Common myeloid progenitor, CD34-positive (primary cell): ENCODE measurements at regions not wholly inside any gene's neighbourhood (a gene's known extent, or its start where the extent isn't known, plus 50 kb on each side); places are given as distances from the start of the nearest gene placed in this dataset.
A peak's percentile ranks its signal among the peaks of the same experiment; 100 is the strongest.

ENCODE experiments used
- CTCF ChIA-PET: fragments of 350-600 bp; sonication (Branson Sonifier 250); formaldehyde crosslinking; loops from one replicate; lab custom pipeline; 2021; ENCODE audit warnings: antibody characterized with exemption; lab: Charles Lee
- POLR2A ChIA-PET: fragments of 350-600 bp; sonication (Branson Sonifier 250); formaldehyde crosslinking; loops from one replicate; lab custom pipeline; 2021; ENCODE audit warnings: antibody characterized with exemption; lab: Charles Lee
- DNase-seq, 3 donors: peaks; one replicate each; pipeline versions ENCODE4 v3.0.0 to v3.0.0-alpha.2; 2013
- H3K27ac ChIP-seq, 2 experiments: 1 replicate in 1 of 2; 2 replicates in 1 of 2; pipeline ENCODE4 v1.7.0; 2013; ENCODE audit warnings: inconsistent platforms in 2 of 2, low read length in 2 of 2, mild to moderate bottlenecking in 2 of 2, low read depth in 1 of 2, moderate library complexity in 1 of 2; ENCODE audit not compliant: severe bottlenecking in 2 of 2, insufficient read depth in 1 of 2, poor library complexity in 1 of 2
- H3K27me3 ChIP-seq, 5 experiments: replicated peaks in 2 of 5; 1 replicate in 3 of 5; 2 replicates in 2 of 5; pipeline versions ENCODE4 v1.6.1 to v1.7.0; 2013; ENCODE audit warnings: low read length in 4 of 5, mild to moderate bottlenecking in 2 of 5, moderate library complexity in 2 of 5, inconsistent platforms in 1 of 5; ENCODE audit not compliant: insufficient read depth in 5 of 5, control insufficient read depth in 4 of 5
- H3K36me3 ChIP-seq, 4 experiments: 1 replicate in 2 of 4; 2 replicates in 2 of 4; pipeline versions ENCODE4 v1.6.1 to v1.7.0; 2013; ENCODE audit warnings: low read length in 3 of 4, control low read depth in 1 of 4, mild to moderate bottlenecking in 1 of 4; ENCODE audit not compliant: control insufficient read depth in 4 of 4, insufficient read depth in 4 of 4
- H3K4me1 ChIP-seq, 4 experiments: 1 replicate in 3 of 4; 2 replicates in 1 of 4; pipeline versions ENCODE4 v1.6.1 to v1.7.1; 2013; ENCODE audit warnings: low read length in 3 of 4, mild to moderate bottlenecking in 3 of 4, control low read depth in 1 of 4, inconsistent platforms in 1 of 4, moderate library complexity in 1 of 4; ENCODE audit not compliant: control insufficient read depth in 4 of 4, insufficient read depth in 4 of 4; ENCODE audit errors: control extremely low read depth in 1 of 4
- H3K4me3 ChIP-seq, 7 experiments: 1 replicate in 4 of 7; 2 replicates in 3 of 7; pipeline versions ENCODE4 v1.5.1 to v1.7.0; 2013; ENCODE audit warnings: mild to moderate bottlenecking in 7 of 7, low read length in 6 of 7, moderate library complexity in 6 of 7, inconsistent platforms in 2 of 7, low read depth in 2 of 7, control low read depth in 1 of 7; ENCODE audit not compliant: insufficient read depth in 4 of 7, control insufficient read depth in 1 of 7; ENCODE audit errors: extremely low read depth in 1 of 7
- H3K9me3 ChIP-seq, 5 experiments: 1 replicate in 4 of 5; 2 replicates in 1 of 5; pipeline versions ENCODE4 v1.6.1 to v1.7.1; 2013; ENCODE audit warnings: low read length in 4 of 5, mild to moderate bottlenecking in 2 of 5, inconsistent platforms in 1 of 5, low read depth in 1 of 5, moderate library complexity in 1 of 5; ENCODE audit not compliant: control insufficient read depth in 4 of 5, insufficient read depth in 2 of 5; ENCODE audit errors: control extremely low read depth in 1 of 5
- WGBS: methylation state at CpG from one replicate; pipeline ENCODE4 v1.1.5; 2013; ENCODE audit not compliant: insufficient coverage; 5-methylcytosine and 5-hydroxymethylcytosine counted together

- Histone ChIP-seq H3K36me3 (no peaks in the 10 kb centered on the region), H3K27me3 (no peaks in the 10 kb centered on the region), H3K4me1 (peaks cover 0 to 6% (median 0%) of the 10 kb centered on the region in 4 experiments), H3K27ac (no peak overlapping the region), H3K9me3 (no peaks in the 10 kb centered on the region), H3K4me3 (no peak overlapping the region)
- POLR2A ChIA-PET, result no interaction called here
- DNase-seq, result no peak
- WGBS, result no CpG with 5 or more reads among the region's 3 CpGs
- CTCF ChIA-PET, result interaction anchor here (0.6 to 2.4 kb wide), 11 partner anchors 10 to 978 kb away, joined by 3 to 17 read pairs (median 4); partner anchors contain the start of gene DUSP10
Observed at GRCh38 chr1:221477252-221477651, 264.6 kb downstream of the DUSP10 start.

GRCh38 chr1:221478050-221478949 lies 263.6 kb downstream of the DUSP10 start:
- DNase-seq, result peak; percentile 48 to 73 (median 70)
- no peak overlapping the region for H3K27ac ChIP-seq
- POLR2A ChIA-PET, result interaction anchor here (0.6 kb wide), 1 partner anchor 223 kb away, joined by 5 read pairs; no protein-coding TSS in a partner anchor

GRCh38 chr1:221487781-221488524 lies 253.9 kb downstream of the DUSP10 start:
- H3K27me3 ChIP-seq, result no peaks in the 10 kb centered on the region
- CTCF ChIA-PET, result interaction anchor here (1.4 kb wide), 1 partner anchor 10 kb away, joined by 5 read pairs; no protein-coding TSS in a partner anchor
- POLR2A ChIA-PET, result no interaction called here
- H3K4me1 ChIP-seq, result peaks cover 0 to 4% (median 0%) of the 10 kb centered on the region in 4 experiments
- no peak overlapping the region for H3K27ac ChIP-seq
- no peak for DNase-seq
- no peaks in the 10 kb centered on the region for H3K9me3 ChIP-seq
- no peak overlapping the region for H3K4me3 ChIP-seq
- no peaks in the 10 kb centered on the region for H3K36me3 ChIP-seq
- WGBS, result 93% methylated on average over 3 of the region's 8 CpGs

More at GRCh38 chr1:221478050-221478949, 263.6 kb downstream of the DUSP10 start:
- WGBS, result 21% methylated on average over 4 of the region's 8 CpGs
- Histone ChIP-seq H3K36me3 (no peaks in the 10 kb centered on the region), H3K9me3 (no peaks in the 10 kb centered on the region), H3K4me3 (no peak overlapping the region), H3K4me1 (peaks cover 0 to 6% (median under 1%) of the 10 kb centered on the region in 4 experiments), H3K27me3 (no peaks in the 10 kb centered on the region)
- CTCF ChIA-PET, result interaction anchor here (0.6 to 2.4 kb wide), 15 partner anchors 9 to 977 kb away, joined by 3 to 17 read pairs (median 4); partner anchors contain the start of gene DUSP10

GRCh38 chr1:221488550-221488949 lies 253.3 kb downstream of the DUSP10 start:
- ChIA-PET POLR2A (no interaction called here), CTCF (no interaction called here)
- Histone ChIP-seq H3K27ac (no peak overlapping the region), H3K4me3 (no peak overlapping the region), H3K36me3 (no peaks in the 10 kb centered on the region), H3K9me3 (no peaks in the 10 kb centered on the region), H3K4me1 (peaks cover 0 to 1% (median 0%) of the 10 kb centered on the region in 4 experiments), H3K27me3 (no peaks in the 10 kb centered on the region)
- DNase-seq, result no peak
- WGBS, result 100% methylated on average over 1 of the region's 1 CpG

GRCh38 chr1:221494670-221495069 lies 247.2 kb downstream of the DUSP10 start:
- no peak overlapping the region for H3K27ac ChIP-seq
- DNase-seq, result no peak
- ChIA-PET POLR2A (no interaction called here), CTCF (interaction anchor here (1.0 kb wide), 1 partner anchor 101 kb away, joined by 3 read pairs; no protein-coding TSS in a partner anchor)
- H3K36me3 ChIP-seq, result no peaks in the 10 kb centered on the region
- H3K27me3 ChIP-seq, result no peaks in the 10 kb centered on the region
- H3K9me3 ChIP-seq, result no peaks in the 10 kb centered on the region
- no peaks in the 10 kb centered on the region for H3K4me1 ChIP-seq
- H3K4me3 ChIP-seq, result no peak overlapping the region
- 80% methylated on average over 2 of the region's 2 CpGs for WGBS

- no peaks in the 10 kb centered on the region for H3K4me1 ChIP-seq
- WGBS, result 80% methylated on average over 2 of the region's 3 CpGs
- peaks cover 0 to 3% (median 0%) of the 10 kb centered on the region in 5 experiments for H3K9me3 ChIP-seq
- no peak overlapping the region for H3K4me3 ChIP-seq
- H3K27me3 ChIP-seq, result no peaks in the 10 kb centered on the region
- no peaks in the 10 kb centered on the region for H3K36me3 ChIP-seq
- H3K27ac ChIP-seq, result no peak overlapping the region
- DNase-seq, result no peak
- POLR2A ChIA-PET, result no interaction called here
- CTCF ChIA-PET, result no interaction called here
Observed at GRCh38 chr1:221497046-221497445, 244.8 kb downstream of the DUSP10 start.
